HepG2 (cell line): ENCODE measurements at regions not wholly inside any gene's neighbourhood (a gene's known extent, or its start where the extent isn't known, plus 50 kb on each side); places are given as distances from the start of the nearest gene placed in this dataset.

Source experiments
- CBX5 ChIP-seq: sonication (generic); formaldehyde crosslinking; IDR thresholded peaks from 2 replicates; pipeline ENCODE4 v1.4.0; 2020; ENCODE audit warnings: missing genetic modification reagents, borderline replicate concordance
- CHD2 ChIP-seq: IDR thresholded peaks from 2 replicates; pipeline ENCODE4 v1.6.1; 2011; ENCODE audit warnings: low read depth, low read length, improper control_type of control experiment
- HES4 ChIP-seq: sonication (generic); formaldehyde crosslinking; IDR thresholded peaks from 2 replicates; pipeline ENCODE4 v1.9.0; 2021; ENCODE audit warnings: mild to moderate bottlenecking, missing genetic modification reagents, borderline replicate concordance
- KDM2A ChIP-seq: sonication (generic); formaldehyde crosslinking; IDR thresholded peaks from 2 replicates; pipeline ENCODE4 v1.4.0; 2020; ENCODE audit warnings: low read depth, missing genetic modification reagents, borderline replicate concordance
- NR3C1 ChIP-seq: sonication (generic); formaldehyde crosslinking; IDR thresholded peaks from 2 replicates; pipeline ENCODE4 v1.4.0; 2020; ENCODE audit warnings: missing genetic modification reagents
- ONECUT2 ChIP-seq: sonication (generic); formaldehyde crosslinking; IDR thresholded peaks from 2 replicates; pipeline ENCODE4 v1.4.0; 2020; ENCODE audit warnings: missing genetic modification reagents
- RARA ChIP-seq: IDR thresholded peaks from 2 replicates; pipeline ENCODE4 v1.6.1; 2016; ENCODE audit warnings: missing genetic modification reagents, missing compliant biosample characterization
- RFX3 ChIP-seq: IDR thresholded peaks from 2 replicates; pipeline ENCODE4 v1.6.1; 2016; ENCODE audit warnings: missing biosample characterization, missing genetic modification reagents
- SP4 ChIP-seq: sonication (generic); formaldehyde crosslinking; IDR thresholded peaks from 2 replicates; pipeline ENCODE4 v1.8.1; 2023; ENCODE audit warnings: mild to moderate bottlenecking, missing genetic modification reagents
- ZFP41 ChIP-seq: sonication (generic); formaldehyde crosslinking; IDR thresholded peaks from 2 replicates; pipeline ENCODE4 v1.4.0; 2020; ENCODE audit warnings: mild to moderate bottlenecking, missing genetic modification reagents, borderline replicate concordance
- ZFP62 ChIP-seq: sonication (generic); formaldehyde crosslinking; IDR thresholded peaks from 2 replicates; pipeline ENCODE4 v1.4.0; 2020; ENCODE audit warnings: missing genetic modification reagents
- ZFP82 ChIP-seq: sonication (generic); formaldehyde crosslinking; IDR thresholded peaks from 2 replicates; pipeline ENCODE4 v1.5.1; 2020; ENCODE audit warnings: mild to moderate bottlenecking, missing genetic modification reagents, borderline replicate concordance
- ZNF609 ChIP-seq: sonication (generic); formaldehyde crosslinking; IDR thresholded peaks from 2 replicates; pipeline ENCODE4 v1.4.0; 2020; ENCODE audit warnings: mild to moderate bottlenecking, missing genetic modification reagents, borderline replicate concordance
- ZNF720 ChIP-seq: sonication (generic); formaldehyde crosslinking; IDR thresholded peaks from 2 replicates; pipeline ENCODE4 v1.4.0; 2020; ENCODE audit warnings: missing genetic modification reagents
- ZNF782 ChIP-seq: sonication (generic); formaldehyde crosslinking; IDR thresholded peaks from 2 replicates; pipeline ENCODE4 v1.4.0; 2020; ENCODE audit warnings: missing genetic modification reagents, mild to moderate bottlenecking, borderline replicate concordance
- TF ChIP-seq, protein P1 (sequence below): sonication (generic); formaldehyde crosslinking; IDR thresholded peaks from 2 replicates; pipeline ENCODE4 v1.4.0; 2020; ENCODE audit warnings: missing genetic modification reagents
- TF ChIP-seq, protein P2 (sequence below): sonication (generic); formaldehyde crosslinking; IDR thresholded peaks from 2 replicates; pipeline ENCODE4 v1.4.0; 2020; ENCODE audit warnings: mild to moderate bottlenecking, low read depth, missing genetic modification reagents
- TF ChIP-seq, protein P3 (sequence below): sonication (generic); formaldehyde crosslinking; IDR thresholded peaks from 2 replicates; pipeline ENCODE4 v1.9.0; 2021; ENCODE audit warnings: missing genetic modification reagents, mild to moderate bottlenecking, borderline replicate concordance
- TF ChIP-seq, protein P4 (sequence below): sonication (generic); formaldehyde crosslinking; IDR thresholded peaks from 2 replicates; pipeline ENCODE4 v1.8.0; 2022; ENCODE audit warnings: mild to moderate bottlenecking, missing genetic modification reagents

DNA sequence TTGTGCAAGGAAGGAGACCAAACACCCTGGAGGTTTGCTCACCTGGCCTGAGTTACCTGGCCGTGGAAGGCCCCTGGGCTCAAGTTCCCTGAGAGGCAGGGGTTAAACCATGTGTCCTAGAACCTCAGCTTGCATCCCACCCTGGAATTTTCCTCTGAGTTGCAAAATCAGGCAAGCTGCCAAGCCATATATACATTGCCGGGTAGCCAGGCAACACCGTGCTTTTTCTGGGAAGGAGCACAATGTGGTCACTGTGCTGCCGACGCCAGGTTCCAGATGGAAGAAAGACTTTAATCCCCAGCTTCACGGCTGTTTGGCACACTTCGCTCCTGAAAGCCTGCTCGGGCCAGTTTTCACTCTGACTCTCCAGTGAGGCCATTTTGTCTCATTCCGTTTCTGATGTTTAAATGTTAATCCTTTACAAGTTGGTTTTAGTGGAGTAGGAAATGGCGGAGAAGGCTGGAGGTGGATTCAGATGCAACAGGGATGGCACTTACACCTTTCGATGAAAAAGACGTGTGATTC is 60.1 kb upstream of the PEG3 start (continued):
- TF ChIP-seq, protein P1, sequence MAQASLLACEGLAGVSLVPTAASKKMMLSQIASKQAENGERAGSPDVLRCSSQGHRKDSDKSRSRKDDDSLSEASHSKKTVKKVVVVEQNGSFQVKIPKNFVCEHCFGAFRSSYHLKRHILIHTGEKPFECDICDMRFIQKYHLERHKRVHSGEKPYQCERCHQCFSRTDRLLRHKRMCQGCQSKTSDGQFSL (CRISPR knock-in tag), result no peak; the same call in 1 of the 2 replicates
- 0 out of 2 replicates have a peak, but pooled peaks have one; percentile 53 for TF ChIP-seq CHD2
- peak; percentile 93; the same call in 1 of the 2 replicates for TF ChIP-seq CBX5 (CRISPR knock-in tag)
- peak; percentile 87; the same call in 1 of the 2 replicates for TF ChIP-seq ZFP82
- peak; percentile 76 for TF ChIP-seq SP4 (CRISPR knock-in tag)
- TF ChIP-seq, protein P2, sequence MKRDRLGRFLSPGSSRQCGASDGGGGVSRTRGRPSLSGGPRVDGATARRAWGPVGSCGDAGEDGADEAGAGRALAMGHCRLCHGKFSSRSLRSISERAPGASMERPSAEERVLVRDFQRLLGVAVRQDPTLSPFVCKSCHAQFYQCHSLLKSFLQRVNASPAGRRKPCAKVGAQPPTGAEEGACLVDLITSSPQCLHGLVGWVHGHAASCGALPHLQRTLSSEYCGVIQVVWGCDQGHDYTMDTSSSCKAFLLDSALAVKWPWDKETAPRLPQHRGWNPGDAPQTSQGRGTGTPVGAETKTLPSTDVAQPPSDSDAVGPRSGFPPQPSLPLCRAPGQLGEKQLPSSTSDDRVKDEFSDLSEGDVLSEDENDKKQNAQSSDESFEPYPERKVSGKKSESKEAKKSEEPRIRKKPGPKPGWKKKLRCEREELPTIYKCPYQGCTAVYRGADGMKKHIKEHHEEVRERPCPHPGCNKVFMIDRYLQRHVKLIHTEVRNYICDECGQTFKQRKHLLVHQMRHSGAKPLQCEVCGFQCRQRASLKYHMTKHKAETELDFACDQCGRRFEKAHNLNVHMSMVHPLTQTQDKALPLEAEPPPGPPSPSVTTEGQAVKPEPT, result peak; percentile 82; the same call in 1 of the 2 replicates
- peak; percentile 92 for TF ChIP-seq KDM2A (CRISPR knock-in tag)
- TF ChIP-seq ZFP62 (CRISPR knock-in tag), result no peak
- TF ChIP-seq, protein P3, sequence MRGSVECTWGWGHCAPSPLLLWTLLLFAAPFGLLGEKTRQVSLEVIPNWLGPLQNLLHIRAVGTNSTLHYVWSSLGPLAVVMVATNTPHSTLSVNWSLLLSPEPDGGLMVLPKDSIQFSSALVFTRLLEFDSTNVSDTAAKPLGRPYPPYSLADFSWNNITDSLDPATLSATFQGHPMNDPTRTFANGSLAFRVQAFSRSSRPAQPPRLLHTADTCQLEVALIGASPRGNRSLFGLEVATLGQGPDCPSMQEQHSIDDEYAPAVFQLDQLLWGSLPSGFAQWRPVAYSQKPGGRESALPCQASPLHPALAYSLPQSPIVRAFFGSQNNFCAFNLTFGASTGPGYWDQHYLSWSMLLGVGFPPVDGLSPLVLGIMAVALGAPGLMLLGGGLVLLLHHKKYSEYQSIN (CRISPR knock-in tag), result no peak; the same call in 1 of the 2 replicates
- TF ChIP-seq HES4, result no peak
- TF ChIP-seq ZNF782 (CRISPR knock-in tag), result peak; percentile 65; the same call in 1 of the 2 replicates
- no peak for TF ChIP-seq NR3C1 (CRISPR knock-in tag)
- TF ChIP-seq ZNF720 (CRISPR knock-in tag), result no peak
- TF ChIP-seq ZFP41, result no peak; the same call in 1 of the 2 replicates
- TF ChIP-seq RARA (CRISPR knock-in tag), result peak; percentile 86
- TF ChIP-seq ZNF609 (CRISPR knock-in tag), result peak; percentile 87
- peak; percentile 90 for TF ChIP-seq RFX3
- TF ChIP-seq ONECUT2 (CRISPR knock-in tag), result no peak
- TF ChIP-seq, protein P4, sequence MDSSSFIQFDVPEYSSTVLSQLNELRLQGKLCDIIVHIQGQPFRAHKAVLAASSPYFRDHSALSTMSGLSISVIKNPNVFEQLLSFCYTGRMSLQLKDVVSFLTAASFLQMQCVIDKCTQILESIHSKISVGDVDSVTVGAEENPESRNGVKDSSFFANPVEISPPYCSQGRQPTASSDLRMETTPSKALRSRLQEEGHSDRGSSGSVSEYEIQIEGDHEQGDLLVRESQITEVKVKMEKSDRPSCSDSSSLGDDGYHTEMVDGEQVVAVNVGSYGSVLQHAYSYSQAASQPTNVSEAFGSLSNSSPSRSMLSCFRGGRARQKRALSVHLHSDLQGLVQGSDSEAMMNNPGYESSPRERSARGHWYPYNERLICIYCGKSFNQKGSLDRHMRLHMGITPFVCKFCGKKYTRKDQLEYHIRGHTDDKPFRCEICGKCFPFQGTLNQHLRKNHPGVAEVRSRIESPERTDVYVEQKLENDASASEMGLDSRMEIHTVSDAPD (CRISPR knock-in tag), result peak; percentile 97
